ENCODE measurements at regions not wholly inside any gene's neighbourhood (a gene's known extent, or its start where the extent isn't known, plus 50 kb on each side); places are given as distances from the start of the nearest gene placed in this dataset.

- CTCF ChIA-PET: no interaction called here
- POLR2A ChIA-PET: no interaction called here
- no peak for DNase-seq (ENCODE audit: low read depth)
Observed at GRCh38 chr2:235382179-235382578, 111.7 kb upstream of the AGAP1 start.

GRCh38 chr2:235382601-235383000, 111.2 kb upstream of the AGAP1 start:
- Histone ChIP-seq H3K27me3 (ENCODE audit: control insufficient read depth, insufficient read depth, low read length) (no peaks in the 10 kb centered on the region), H3K4me3 (ENCODE audit: low read depth, low read length) (no peak overlapping the region), H3K36me3 (ENCODE audit: control insufficient read depth, insufficient read depth, low read length) (no peaks in the 10 kb centered on the region)
- no peak for DNase-seq (ENCODE audit: low read depth)
- POLR2A ChIA-PET: no interaction called here
- CTCF ChIA-PET: no interaction called here
- no peak for TF ChIP-seq CTCF (IDR thresholded peaks at IDR 0.05; ENCODE audit: insufficient read depth, low read depth, low read length)

More at GRCh38 chr2:235382179-235382578, 111.7 kb upstream of the AGAP1 start:
- TF ChIP-seq CTCF (IDR thresholded peaks at IDR 0.05; ENCODE audit: insufficient read depth, low read depth, low read length): no peak
- Histone ChIP-seq H3K27me3 (ENCODE audit: control insufficient read depth, insufficient read depth, low read length) (no peaks in the 10 kb centered on the region), H3K36me3 (ENCODE audit: control insufficient read depth, insufficient read depth, low read length) (no peaks in the 10 kb centered on the region), H3K4me3 (ENCODE audit: low read depth, low read length) (no peak overlapping the region)

- no peak for DNase-seq (ENCODE audit: low read depth)
- ChIA-PET CTCF (no interaction called here), POLR2A (no interaction called here)
- H3K27me3 ChIP-seq (ENCODE audit: control insufficient read depth, insufficient read depth, low read length): no peaks in the 10 kb centered on the region
- H3K36me3 ChIP-seq (ENCODE audit: control insufficient read depth, insufficient read depth, low read length): no peaks in the 10 kb centered on the region
- TF ChIP-seq CTCF (IDR thresholded peaks at IDR 0.05; ENCODE audit: insufficient read depth, low read depth, low read length): no peak
- H3K4me3 ChIP-seq (ENCODE audit: low read depth, low read length): no peak overlapping the region
Observed at GRCh38 chr2:235383272-235383843, 110.5 kb upstream of the AGAP1 start.

GRCh38 chr2:235384624-235385023, 109.2 kb upstream of the AGAP1 start:
- H3K36me3 ChIP-seq (ENCODE audit: control insufficient read depth, insufficient read depth, low read length): no peaks in the 10 kb centered on the region
- DNase-seq (ENCODE audit: low read depth): no peak
- CTCF ChIA-PET: no interaction called here
- no peak for TF ChIP-seq CTCF (IDR thresholded peaks at IDR 0.05; ENCODE audit: insufficient read depth, low read depth, low read length)
- no peak overlapping the region for H3K4me3 ChIP-seq (ENCODE audit: low read depth, low read length)
- POLR2A ChIA-PET: no interaction called here
- H3K27me3 ChIP-seq (ENCODE audit: control insufficient read depth, insufficient read depth, low read length): no peaks in the 10 kb centered on the region

- Histone ChIP-seq H3K27me3 (ENCODE audit: control insufficient read depth, insufficient read depth, low read length) (no peaks in the 10 kb centered on the region), H3K36me3 (ENCODE audit: control insufficient read depth, insufficient read depth, low read length) (no peaks in the 10 kb centered on the region), H3K4me3 (ENCODE audit: low read depth, low read length) (no peak overlapping the region)
- TF ChIP-seq CTCF (IDR thresholded peaks at IDR 0.05; ENCODE audit: insufficient read depth, low read depth, low read length): no peak
- ChIA-PET CTCF (interaction anchor here (0.7 kb wide), 1 partner anchor 78 kb away, joined by 4 read pairs; no protein-coding TSS in a partner anchor), POLR2A (no interaction called here)
- no peak for DNase-seq (ENCODE audit: low read depth)
Observed at GRCh38 chr2:235389626-235390025, 104.2 kb upstream of the AGAP1 start.
